T-cell (primary cell): ENCODE measurements at regions not wholly inside any gene's neighbourhood (a gene's known extent, or its start where the extent isn't known, plus 50 kb on each side); places are given as distances from the start of the nearest gene placed in this dataset.

Experiments used
- ATAC-seq, 4 experiments: fragments of 200-7000 bp in 3 of 4; fragments of 150-1000 bp in 1 of 4; cut with Tn5 transposase; replicated peaks in 1 of 4; 1 replicate in 3 of 4; 2 replicates in 1 of 4; pipeline ENCODE4 v1.10.0; 2021; ENCODE audit warnings: moderate library complexity in 3 of 4, mild to moderate bottlenecking in 2 of 4, moderate number of reproducible peaks in 1 of 4
- CTCF ChIA-PET, 2 donors: fragments of 300-600 bp; sonication (Branson Sonifier 250); formaldehyde crosslinking; loops; one replicate each; lab custom pipeline; 2022; ENCODE audit warnings: antibody characterized with exemption in 2 of 2; lab: Charles Lee
- POLR2A ChIA-PET, 2 donors: fragments of 300-600 bp; sonication (Branson Sonifier 250); formaldehyde crosslinking; loops; one replicate each; lab custom pipeline; 2022; ENCODE audit warnings: antibody characterized with exemption in 2 of 2; lab: Charles Lee
- DNase-seq, 35 experiments: peaks; one replicate each; pipeline versions ENCODE4 v3.0.0 to v3.0.0-alpha.2; 2013 to 2023
- H3K27ac ChIP-seq: one replicate; pipeline ENCODE4 v1.5.1; 2013; ENCODE audit warnings: low read length
- H3K27me3 ChIP-seq, 2 experiments: replicated peaks in 1 of 2; 1 replicate in 1 of 2; 2 replicates in 1 of 2; pipeline versions ENCODE4 v1.6.1 to v1.7.0; 2013; ENCODE audit warnings: low read length in 1 of 2, mixed read lengths in 1 of 2; ENCODE audit not compliant: control insufficient read depth in 2 of 2, insufficient read depth in 2 of 2; ENCODE audit errors: extremely low read depth in 1 of 2
- H3K36me3 ChIP-seq, 2 donors: 1 replicate in 1 of 2; 2 replicates in 1 of 2; pipeline versions ENCODE4 v1.6.1 to v1.7.0; 2013; ENCODE audit warnings: low read length in 1 of 2; ENCODE audit not compliant: control insufficient read depth in 2 of 2, insufficient read depth in 1 of 2; ENCODE audit errors: extremely low read depth in 1 of 2
- H3K4me1 ChIP-seq, 2 experiments: 1 replicate in 1 of 2; 2 replicates in 1 of 2; pipeline versions ENCODE4 v1.6.1 to v1.7.0; 2013; ENCODE audit warnings: low read length in 2 of 2, mixed read lengths in 1 of 2; ENCODE audit not compliant: insufficient read depth in 2 of 2, control insufficient read depth in 1 of 2; ENCODE audit errors: extremely low read depth in 1 of 2
- H3K4me3 ChIP-seq, 2 donors: 1 replicate in 1 of 2; 2 replicates in 1 of 2; pipeline versions ENCODE4 v1.5.1 to v1.7.0; 2013; ENCODE audit warnings: mild to moderate bottlenecking in 2 of 2, low read length in 1 of 2, moderate library complexity in 1 of 2; ENCODE audit not compliant: control insufficient read depth in 1 of 2; ENCODE audit errors: extremely low read depth in 1 of 2
- H3K9me3 ChIP-seq: 2 replicates; pipeline ENCODE4 v1.7.0; 2013
- H3K27ac Mint-ChIP-seq, 2 donors: one replicate each; pipeline ENCODE4 v1.8.0; 2020 to 2021; ENCODE audit warnings: mild to moderate bottlenecking in 2 of 2, mixed read lengths in 2 of 2
- H3K27me3 Mint-ChIP-seq, 2 donors: one replicate each; pipeline ENCODE4 v1.8.0; 2021 to 2022; ENCODE audit warnings: mixed read lengths in 2 of 2
- H3K36me3 Mint-ChIP-seq: one replicate; pipeline ENCODE4 v1.8.0; 2021; ENCODE audit warnings: mixed read lengths
- H3K4me1 Mint-ChIP-seq, 3 donors: one replicate each; pipeline ENCODE4 v1.8.0; 2020 to 2022; ENCODE audit warnings: mixed read lengths in 3 of 3, mild to moderate bottlenecking in 1 of 3
- H3K4me3 Mint-ChIP-seq, 3 donors: one replicate each; pipeline ENCODE4 v1.8.0; 2020 to 2022; ENCODE audit warnings: mild to moderate bottlenecking in 3 of 3, mixed read lengths in 3 of 3, moderate library complexity in 3 of 3
- H3K9me3 Mint-ChIP-seq, 3 donors: one replicate each; pipeline ENCODE4 v1.8.0; 2020 to 2022; ENCODE audit warnings: mixed read lengths in 3 of 3
- WGBS: methylation state at CpG from one replicate; pipeline ENCODE4 v1.1.5; 2013; ENCODE audit warnings: missing lambda C conversion rate; ENCODE audit not compliant: insufficient coverage; 5-methylcytosine and 5-hydroxymethylcytosine counted together

DNA sequence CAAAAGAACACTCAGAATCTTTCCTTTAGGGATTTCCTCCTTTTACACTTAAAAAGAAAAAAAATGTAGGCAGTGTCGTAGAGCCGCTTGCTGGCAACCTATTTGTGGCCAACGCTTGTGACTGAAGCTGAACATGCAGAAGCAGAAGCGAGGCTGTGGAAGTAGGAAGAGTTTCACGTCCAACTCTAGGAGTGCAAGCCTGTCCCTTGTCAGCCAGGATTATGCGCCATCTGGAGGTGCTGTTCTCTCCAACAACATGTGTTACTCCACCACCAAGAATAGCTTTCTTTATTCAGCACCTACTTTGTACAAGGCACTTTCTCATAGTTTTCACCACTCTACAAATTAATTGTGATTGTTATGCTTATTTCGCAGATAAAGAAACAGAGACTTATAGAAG, 223.2 kb upstream of the LMCD1 start:
- Histone ChIP-seq H3K27me3 (no peaks in the 10 kb centered on the region), H3K4me3 (no peak overlapping the region), H3K27ac (no peak overlapping the region), H3K4me1 (no peaks in the 10 kb centered on the region), H3K9me3 (no peaks in the 10 kb centered on the region), H3K36me3 (no peaks in the 10 kb centered on the region)
- CTCF ChIA-PET, result no interaction called here
- Mint-ChIP-seq H3K27me3 (peaks cover 7 to 8% of the 10 kb centered on the region in 2 donors), H3K36me3 (no peaks in the 10 kb centered on the region), H3K4me3 (no peak overlapping the region), H3K9me3 (no peaks in the 10 kb centered on the region), H3K27ac (no peak overlapping the region), H3K4me1 (no peaks in the 10 kb centered on the region)
- ATAC-seq (no peak), DNase-seq (no peak)
- POLR2A ChIA-PET, result no interaction called here
- WGBS, result 80% methylated on average over 1 of the region's 7 CpGs

DNA sequence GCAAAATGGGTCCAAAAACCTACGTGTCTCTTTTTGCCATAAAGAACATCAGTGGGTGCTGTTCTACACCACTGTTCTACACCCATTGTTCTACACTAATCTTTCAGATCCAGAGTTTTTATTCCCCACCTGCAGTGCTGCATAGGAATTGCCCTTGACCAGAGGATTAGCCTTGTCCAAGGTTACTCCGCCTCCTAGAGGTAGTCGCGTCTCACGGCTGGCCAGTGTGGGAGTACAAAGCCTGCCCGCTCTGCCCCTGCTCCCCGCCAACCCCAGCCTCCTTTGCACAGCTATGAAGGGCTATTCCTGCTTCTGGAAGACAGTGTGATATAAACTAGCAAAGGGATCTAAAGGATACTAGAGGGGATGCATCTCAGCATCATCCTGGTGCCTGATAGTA, 222.1 kb upstream of the LMCD1 start:
- Histone ChIP-seq H3K9me3 (no peaks in the 10 kb centered on the region), H3K36me3 (no peaks in the 10 kb centered on the region), H3K27me3 (no peaks in the 10 kb centered on the region), H3K4me1 (no peaks in the 10 kb centered on the region), H3K4me3 (no peak overlapping the region), H3K27ac (no peak overlapping the region)
- Mint-ChIP-seq H3K36me3 (no peaks in the 10 kb centered on the region), H3K4me1 (no peaks in the 10 kb centered on the region), H3K9me3 (no peaks in the 10 kb centered on the region), H3K27ac (no peak overlapping the region), H3K27me3 (peaks cover 4 to 5% of the 10 kb centered on the region in 2 donors), H3K4me3 (no peak overlapping the region)
- DNase-seq, result no peak
- ChIA-PET POLR2A (no interaction called here), CTCF (interaction anchor here in 1 of 2 donors (0.6 kb wide), 1 partner anchor 28 kb away, joined by 5 read pairs; no protein-coding TSS in a partner anchor)
- no peak for ATAC-seq
- 100% methylated on average over 2 of the region's 7 CpGs for WGBS

- Mint-ChIP-seq H3K27me3 (peaks cover 6 to 10% of the 10 kb centered on the region in 2 donors), H3K36me3 (no peaks in the 10 kb centered on the region), H3K9me3 (no peaks in the 10 kb centered on the region), H3K4me1 (no peaks in the 10 kb centered on the region), H3K27ac (no peak overlapping the region), H3K4me3 (no peak overlapping the region)
- Histone ChIP-seq H3K27me3 (no peaks in the 10 kb centered on the region), H3K4me3 (no peak overlapping the region), H3K36me3 (no peaks in the 10 kb centered on the region), H3K4me1 (no peaks in the 10 kb centered on the region), H3K27ac (no peak overlapping the region), H3K9me3 (no peaks in the 10 kb centered on the region)
- ATAC-seq (no peak), DNase-seq (no peak)
- 86% methylated on average over 5 of the region's 5 CpGs for WGBS
- ChIA-PET POLR2A (no interaction called here), CTCF (interaction anchor here in 1 of 2 donors (0.6 kb wide), 1 partner anchor 28 kb away, joined by 5 read pairs; no protein-coding TSS in a partner anchor)
Observed at GRCh38 chr3:8279886-8280550, 221.6 kb upstream of the LMCD1 start.

DNA sequence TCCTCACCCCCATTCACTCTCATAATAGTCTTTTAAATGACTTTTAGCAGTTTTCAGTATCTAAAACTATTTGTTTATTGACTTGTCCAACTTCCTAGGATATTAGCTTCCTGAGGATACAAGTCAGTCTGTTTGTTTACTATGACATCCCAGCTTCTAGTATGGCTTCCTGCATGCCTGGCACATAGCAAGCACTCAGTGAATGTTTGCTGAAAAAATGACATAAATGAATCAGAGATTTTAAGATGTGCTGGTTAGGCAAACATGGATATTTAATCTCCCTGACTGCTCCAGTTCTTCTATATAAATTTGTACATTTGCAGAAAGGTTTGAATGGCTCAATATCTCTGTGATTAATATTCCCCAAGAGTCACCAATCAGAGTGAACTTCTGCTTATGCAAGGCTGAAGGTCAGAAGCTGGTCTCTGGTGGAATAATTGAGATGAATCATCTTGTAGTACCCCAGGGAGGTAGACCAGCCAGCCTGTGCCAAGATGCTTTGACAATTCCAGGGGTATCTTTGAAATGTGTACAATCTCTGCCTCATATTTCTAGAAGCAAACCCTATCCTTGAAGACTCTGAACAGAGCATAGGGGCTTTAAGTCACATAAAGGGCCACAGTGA, 219.0 kb upstream of the LMCD1 start:
- Mint-ChIP-seq H3K27me3 (peaks cover 7 to 15% of the 10 kb centered on the region in 2 donors), H3K4me3 (no peak overlapping the region), H3K9me3 (no peaks in the 10 kb centered on the region), H3K36me3 (no peaks in the 10 kb centered on the region), H3K27ac (no peak overlapping the region), H3K4me1 (no peaks in the 10 kb centered on the region)
- H3K9me3 ChIP-seq, result no peaks in the 10 kb centered on the region
- POLR2A ChIA-PET, result no interaction called here
- H3K27ac ChIP-seq, result no peak overlapping the region
- no peaks in the 10 kb centered on the region for H3K36me3 ChIP-seq
- no peak for DNase-seq
- H3K27me3 ChIP-seq, result no peaks in the 10 kb centered on the region
- CTCF ChIA-PET, result no interaction called here
- no peak for ATAC-seq
- H3K4me3 ChIP-seq, result no peak overlapping the region
- no peaks in the 10 kb centered on the region for H3K4me1 ChIP-seq

GRCh38 chr3:8283193-8283592, 218.4 kb upstream of the LMCD1 start:
- no peaks in the 10 kb centered on the region for H3K9me3 ChIP-seq
- Mint-ChIP-seq H3K4me3 (no peak overlapping the region), H3K27ac (no peak overlapping the region), H3K9me3 (no peaks in the 10 kb centered on the region), H3K4me1 (no peaks in the 10 kb centered on the region), H3K27me3 (peaks cover 7 to 15% of the 10 kb centered on the region in 2 donors), H3K36me3 (no peaks in the 10 kb centered on the region)
- no peak for ATAC-seq
- no peak overlapping the region for H3K4me3 ChIP-seq
- H3K27me3 ChIP-seq, result no peaks in the 10 kb centered on the region
- no CpG with 5 or more reads among the region's 1 CpG for WGBS
- no peaks in the 10 kb centered on the region for H3K36me3 ChIP-seq
- ChIA-PET POLR2A (no interaction called here), CTCF (no interaction called here)
- no peak overlapping the region for H3K27ac ChIP-seq
- H3K4me1 ChIP-seq, result no peaks in the 10 kb centered on the region
- no peak for DNase-seq

DNA sequence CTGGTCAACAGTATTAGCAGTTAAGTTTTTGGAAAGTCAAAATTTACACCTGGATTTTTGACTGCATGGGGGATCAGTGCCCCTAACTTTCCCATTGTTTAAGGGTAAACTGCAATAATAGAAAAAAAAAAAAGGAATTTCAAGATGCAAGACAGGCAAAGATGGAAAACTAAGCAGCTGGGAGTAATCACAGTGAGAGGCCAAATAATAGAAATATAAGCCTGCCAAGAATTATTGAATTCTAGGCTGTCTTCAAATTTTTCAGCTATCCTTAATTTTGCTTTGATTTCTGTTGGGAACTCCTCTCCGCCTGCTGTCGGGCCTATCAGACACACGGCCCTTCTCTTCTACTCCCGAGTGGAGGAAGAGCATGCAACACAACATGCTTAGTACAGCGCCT, 215.5 kb upstream of the LMCD1 start:
- Histone ChIP-seq H3K27me3 (no peaks in the 10 kb centered on the region), H3K4me1 (no peaks in the 10 kb centered on the region), H3K9me3 (no peaks in the 10 kb centered on the region), H3K27ac (no peak overlapping the region), H3K4me3 (no peak overlapping the region), H3K36me3 (no peaks in the 10 kb centered on the region)
- no peaks in the 10 kb centered on the region for H3K4me1 Mint-ChIP-seq
- no peak overlapping the region for H3K4me3 Mint-ChIP-seq
- POLR2A ChIA-PET, result interaction anchor here in 1 of 2 donors (0.5 kb wide), 1 partner anchor 509 kb away, joined by 3 read pairs; no protein-coding TSS in a partner anchor
- WGBS, result no CpG with 5 or more reads among the region's 5 CpGs
- H3K9me3 Mint-ChIP-seq, result no peaks in the 10 kb centered on the region
- peaks cover 3 to 10% of the 10 kb centered on the region in 2 donors for H3K27me3 Mint-ChIP-seq
- ATAC-seq, result no peak
- no peaks in the 10 kb centered on the region for H3K36me3 Mint-ChIP-seq
- CTCF ChIA-PET, result no interaction called here
- no peak overlapping the region for H3K27ac Mint-ChIP-seq
- DNase-seq, result no peak
